G401.6 (cell line): ENCODE measurements at regions not wholly inside any gene's neighbourhood (a gene's known extent, or its start where the extent isn't known, plus 50 kb on each side); places are given as distances from the start of the nearest gene placed in this dataset.
"Not testable (repeated sequence)": the region's sequence is repeated elsewhere in the genome, so short reads cannot be mapped to it uniquely, and the experiment has no call there.

Experiments
- FAIRE-seq: peaks from 2 replicates; lab custom pipeline; 2012; peaks lifted over from hg19 to GRCh38; lab: Jason Lieb, UNC

DNA sequence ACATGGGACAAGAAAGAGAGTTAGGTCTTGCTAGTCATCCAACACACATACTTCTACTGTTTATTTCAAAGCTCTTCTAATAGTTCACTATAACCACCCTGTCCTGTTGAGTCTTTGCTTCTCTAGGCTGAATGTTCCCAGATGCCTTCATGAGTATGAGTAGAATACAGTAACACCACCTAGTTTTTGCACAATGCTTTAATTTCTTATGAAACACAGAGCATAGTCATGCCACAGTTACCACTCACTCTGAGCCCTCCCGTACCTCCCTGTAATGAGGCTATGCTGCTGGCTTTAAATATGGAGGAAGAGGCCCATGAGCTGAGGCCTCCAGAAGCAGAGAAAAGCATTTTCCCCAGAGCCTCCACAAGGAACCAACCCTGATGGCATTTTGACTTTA is 75.0 kb upstream of the SLC1A3 start:
- FAIRE-seq, result no peak

- no peak for FAIRE-seq
These were observed 71.0 kb upstream of the SLC1A3 start for GRCh38 chr5:36535378-36535777.

GRCh38 chr5:36535859-36536615 is 70.4 kb upstream of the SLC1A3 start:
- FAIRE-seq, result no peak

DNA sequence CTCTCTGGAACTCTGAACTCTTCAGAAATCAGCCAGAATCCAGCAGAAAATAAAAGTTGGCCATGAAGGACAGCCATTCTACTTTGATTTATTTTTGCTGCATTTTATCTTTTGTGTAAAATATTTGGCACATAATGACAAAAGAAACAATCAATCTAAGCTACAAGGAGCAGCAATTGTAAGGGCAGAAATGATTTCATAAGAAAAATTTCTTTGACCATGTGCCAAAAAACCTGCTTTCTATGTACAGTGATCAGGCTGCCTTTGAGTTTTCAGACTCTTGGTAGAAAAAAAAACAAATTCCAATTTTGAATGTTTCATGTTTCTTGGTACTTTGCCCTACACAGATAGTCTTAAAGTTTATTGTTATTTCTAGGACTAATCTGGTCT is 69.8 kb upstream of the SLC1A3 start:
- FAIRE-seq, result no peak

DNA sequence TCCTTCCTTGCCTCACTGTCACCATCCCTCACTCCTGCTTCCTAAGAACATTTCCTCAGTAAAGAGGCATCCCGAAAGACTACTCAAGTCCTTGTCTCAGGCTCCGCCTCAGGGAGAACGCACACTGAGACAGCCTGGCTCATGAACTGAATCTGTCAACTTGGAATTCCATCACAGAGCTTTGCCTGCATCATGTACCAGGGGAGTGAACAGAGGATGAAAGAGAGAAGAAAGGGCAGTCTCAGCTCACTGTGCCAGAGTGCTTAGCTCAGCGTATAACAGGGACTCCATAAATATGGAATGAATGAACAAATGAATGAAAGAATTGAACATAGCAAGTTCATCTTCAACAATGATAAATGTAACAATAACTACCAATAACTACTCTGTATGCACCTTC is 68.7 kb upstream of the SLC1A3 start:
- FAIRE-seq, result no peak

GRCh38 chr5:36552651-36553393 is 53.6 kb upstream of the SLC1A3 start:
- no peak for FAIRE-seq

DNA sequence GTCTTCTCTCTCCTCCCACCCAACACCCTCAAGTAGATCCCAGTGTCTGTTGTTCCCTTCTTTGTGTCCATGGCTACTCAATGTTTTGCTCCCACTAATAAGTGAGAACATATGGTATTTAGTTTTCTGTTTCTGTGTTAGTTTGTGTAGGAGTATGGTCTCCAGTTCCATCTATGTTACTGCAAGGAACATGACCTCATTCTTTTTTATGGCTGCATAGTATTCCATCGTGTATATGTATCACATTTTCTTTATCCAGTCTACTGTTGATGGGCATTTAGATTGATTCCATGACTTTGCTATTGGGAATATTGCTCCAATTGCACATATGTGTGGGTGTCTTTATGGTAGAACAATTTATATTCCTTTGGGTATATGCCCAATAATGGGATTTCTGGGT is 51.4 kb upstream of the SLC1A3 start:
- FAIRE-seq, result not testable (repeated sequence)
